Glomerular visceral epithelial cell (primary cell): ENCODE measurements at regions not wholly inside any gene's neighbourhood (a gene's known extent, or its start where the extent isn't known, plus 50 kb on each side); places are given as distances from the start of the nearest gene placed in this dataset.
A peak's percentile ranks its signal among the peaks of the same experiment; 100 is the strongest.

Source experiments
- DNase-seq: peaks from one replicate; pipeline ENCODE4 v3.0.0-alpha.2; 2016; ENCODE audit errors: extremely low spot score

- DNase-seq, result peak; percentile 68
Measured at GRCh38 chr6:166106076-166106686, 61.5 kb downstream of the TBXT start.

- no peak for DNase-seq
Measured at GRCh38 chr6:166105341-166106075, 62.1 kb downstream of the TBXT start.

GRCh38 chr6:166104872-166105271 is 62.8 kb downstream of the TBXT start:
- no peak for DNase-seq

GRCh38 chr6:166104107-166104506 is 63.5 kb downstream of the TBXT start:
- no peak for DNase-seq

- no peak for DNase-seq
Measured at GRCh38 chr6:166101819-166102419, 65.7 kb downstream of the TBXT start.

GRCh38 chr6:166097914-166098522 is 69.6 kb downstream of the TBXT start:
- DNase-seq, result peak; percentile 60

- DNase-seq, result no peak
Measured at GRCh38 chr6:166087852-166088251, 79.8 kb downstream of the TBXT start.

- no peak for DNase-seq
Measured at GRCh38 chr6:166087246-166087645, 80.4 kb downstream of the TBXT start.

- DNase-seq, result no peak
Measured at GRCh38 chr6:166085500-166085899, 82.2 kb downstream of the TBXT start.

- DNase-seq, result no peak
Measured at GRCh38 chr6:166084951-166085350, 82.7 kb downstream of the TBXT start.

GRCh38 chr6:166079841-166080240 is 87.8 kb downstream of the TBXT start:
- DNase-seq, result no peak

- DNase-seq, result peak; percentile 80
Measured at GRCh38 chr6:166078294-166078693, 89.4 kb downstream of the TBXT start.

GRCh38 chr6:166076625-166077024 is 91.0 kb downstream of the TBXT start:
- DNase-seq, result no peak

- DNase-seq, result no peak
Measured at GRCh38 chr6:166075925-166076324, 91.7 kb downstream of the TBXT start.

GRCh38 chr6:166075186-166075585 is 92.5 kb downstream of the TBXT start:
- no peak for DNase-seq

GRCh38 chr6:166073082-166073481 is 94.6 kb downstream of the TBXT start:
- no peak for DNase-seq

GRCh38 chr6:166068768-166069167 is 98.9 kb downstream of the TBXT start:
- no peak for DNase-seq

- no peak for DNase-seq
Measured at GRCh38 chr6:166058064-166058739, 109.4 kb downstream of the TBXT start.

GRCh38 chr6:166057431-166057830 is 110.2 kb downstream of the TBXT start:
- DNase-seq, result no peak

GRCh38 chr6:166056637-166057036 is 111.0 kb downstream of the TBXT start:
- DNase-seq, result no peak

GRCh38 chr6:166055801-166056200 is 111.8 kb downstream of the TBXT start:
- DNase-seq, result no peak

- DNase-seq, result no peak
Measured at GRCh38 chr6:166052837-166053236, 114.8 kb downstream of the TBXT start.
